ENCODE measurements at regions not wholly inside any gene's neighbourhood (a gene's known extent, or its start where the extent isn't known, plus 50 kb on each side); places are given as distances from the start of the nearest gene placed in this dataset.

GRCh38 chr3:144650380-144650779 lies 678.8 kb downstream of the DIPK2A start:
- H3K36me3 Mint-ChIP-seq: no peaks in the 10 kb centered on the region
- H3K4me3 Mint-ChIP-seq: no peak overlapping the region
- H3K27me3 Mint-ChIP-seq: no peaks in the 10 kb centered on the region
- no peak for DNase-seq
- no peaks in the 10 kb centered on the region for H3K4me1 Mint-ChIP-seq
- no peak overlapping the region for H3K27ac Mint-ChIP-seq
- H3K9me3 Mint-ChIP-seq: no peaks in the 10 kb centered on the region

GRCh38 chr3:144652573-144652972 lies 681.0 kb downstream of the DIPK2A start:
- H3K4me1 Mint-ChIP-seq: no peaks in the 10 kb centered on the region
- H3K36me3 Mint-ChIP-seq: no peaks in the 10 kb centered on the region
- H3K27me3 Mint-ChIP-seq: no peaks in the 10 kb centered on the region
- no peak overlapping the region for H3K4me3 Mint-ChIP-seq
- H3K27ac Mint-ChIP-seq: no peak overlapping the region
- DNase-seq: no peak
- H3K9me3 Mint-ChIP-seq: no peaks in the 10 kb centered on the region

- Mint-ChIP-seq H3K27ac (no peak overlapping the region), H3K4me1 (no peaks in the 10 kb centered on the region), H3K27me3 (no peaks in the 10 kb centered on the region), H3K4me3 (no peak overlapping the region), H3K36me3 (no peaks in the 10 kb centered on the region), H3K9me3 (no peaks in the 10 kb centered on the region)
- DNase-seq: no peak
Observed at GRCh38 chr3:144655423-144655822, 683.8 kb downstream of the DIPK2A start.

GRCh38 chr3:144660186-144660585 lies 688.6 kb downstream of the DIPK2A start:
- Mint-ChIP-seq H3K27ac (no peak overlapping the region), H3K9me3 (no peaks in the 10 kb centered on the region), H3K4me3 (no peak overlapping the region), H3K36me3 (no peaks in the 10 kb centered on the region), H3K4me1 (no peaks in the 10 kb centered on the region), H3K27me3 (no peaks in the 10 kb centered on the region)
- DNase-seq: no peak

GRCh38 chr3:144662729-144663128 lies 691.1 kb downstream of the DIPK2A start:
- H3K27me3 Mint-ChIP-seq: no peaks in the 10 kb centered on the region
- H3K4me1 Mint-ChIP-seq: no peaks in the 10 kb centered on the region
- H3K36me3 Mint-ChIP-seq: no peaks in the 10 kb centered on the region
- DNase-seq: no peak
- H3K9me3 Mint-ChIP-seq: peaks cover 3% of the 10 kb centered on the region
- H3K4me3 Mint-ChIP-seq: no peak overlapping the region
- no peak overlapping the region for H3K27ac Mint-ChIP-seq

GRCh38 chr3:144663456-144664436 lies 692.1 kb downstream of the DIPK2A start:
- no peak overlapping the region for H3K4me3 Mint-ChIP-seq
- H3K9me3 Mint-ChIP-seq: peaks cover 3% of the 10 kb centered on the region
- H3K27me3 Mint-ChIP-seq: no peaks in the 10 kb centered on the region
- no peak for DNase-seq
- H3K4me1 Mint-ChIP-seq: no peaks in the 10 kb centered on the region
- no peaks in the 10 kb centered on the region for H3K36me3 Mint-ChIP-seq
- no peak overlapping the region for H3K27ac Mint-ChIP-seq

GRCh38 chr3:144665567-144666053 lies 694.0 kb downstream of the DIPK2A start:
- H3K36me3 Mint-ChIP-seq: no peaks in the 10 kb centered on the region
- H3K4me3 Mint-ChIP-seq: no peak overlapping the region
- H3K27me3 Mint-ChIP-seq: no peaks in the 10 kb centered on the region
- H3K27ac Mint-ChIP-seq: no peak overlapping the region
- peaks cover 3% of the 10 kb centered on the region for H3K9me3 Mint-ChIP-seq
- no peaks in the 10 kb centered on the region for H3K4me1 Mint-ChIP-seq
- no peak for DNase-seq

GRCh38 chr3:144670571-144670970 lies 698.9 kb downstream of the DIPK2A start:
- no peak overlapping the region for H3K27ac Mint-ChIP-seq
- DNase-seq: no peak
- no peaks in the 10 kb centered on the region for H3K36me3 Mint-ChIP-seq
- no peaks in the 10 kb centered on the region for H3K4me1 Mint-ChIP-seq
- peaks cover 3% of the 10 kb centered on the region for H3K9me3 Mint-ChIP-seq
- no peak overlapping the region for H3K4me3 Mint-ChIP-seq
- H3K27me3 Mint-ChIP-seq: no peaks in the 10 kb centered on the region

- H3K27ac Mint-ChIP-seq: no peak overlapping the region
- H3K4me1 Mint-ChIP-seq: no peaks in the 10 kb centered on the region
- no peaks in the 10 kb centered on the region for H3K36me3 Mint-ChIP-seq
- no peak for DNase-seq
- no peaks in the 10 kb centered on the region for H3K9me3 Mint-ChIP-seq
- H3K27me3 Mint-ChIP-seq: peaks cover 4% of the 10 kb centered on the region
- H3K4me3 Mint-ChIP-seq: no peak overlapping the region
Observed at GRCh38 chr3:144677103-144677502, 705.5 kb downstream of the DIPK2A start.

GRCh38 chr3:144683065-144683464 lies 711.4 kb downstream of the DIPK2A start:
- H3K4me1 Mint-ChIP-seq: no peaks in the 10 kb centered on the region
- DNase-seq: no peak
- peaks cover 1% of the 10 kb centered on the region for H3K9me3 Mint-ChIP-seq
- H3K4me3 Mint-ChIP-seq: no peak overlapping the region
- H3K27ac Mint-ChIP-seq: no peak overlapping the region
- H3K27me3 Mint-ChIP-seq: peaks cover 4% of the 10 kb centered on the region
- no peaks in the 10 kb centered on the region for H3K36me3 Mint-ChIP-seq

- Mint-ChIP-seq H3K36me3 (no peaks in the 10 kb centered on the region), H3K4me3 (no peak overlapping the region), H3K9me3 (peaks cover 1% of the 10 kb centered on the region), H3K4me1 (no peaks in the 10 kb centered on the region), H3K27me3 (no peaks in the 10 kb centered on the region), H3K27ac (no peak overlapping the region)
- DNase-seq: no peak
Observed at GRCh38 chr3:144687862-144688261, 716.2 kb downstream of the DIPK2A start.

GRCh38 chr3:144692488-144692887 lies 720.9 kb downstream of the DIPK2A start:
- Mint-ChIP-seq H3K4me3 (no peak overlapping the region), H3K27me3 (no peaks in the 10 kb centered on the region), H3K36me3 (no peaks in the 10 kb centered on the region)

GRCh38 chr3:144708437-144708836 lies 736.8 kb downstream of the DIPK2A start:
- no peak for DNase-seq
- no peak overlapping the region for H3K4me3 Mint-ChIP-seq
- H3K27me3 Mint-ChIP-seq: no peaks in the 10 kb centered on the region
- H3K4me1 Mint-ChIP-seq: no peaks in the 10 kb centered on the region
- no peaks in the 10 kb centered on the region for H3K36me3 Mint-ChIP-seq
- no peak overlapping the region for H3K27ac Mint-ChIP-seq
- no peaks in the 10 kb centered on the region for H3K9me3 Mint-ChIP-seq

More at GRCh38 chr3:144692488-144692887, 720.9 kb downstream of the DIPK2A start:
- Mint-ChIP-seq H3K4me1 (no peaks in the 10 kb centered on the region), H3K9me3 (peaks cover 1% of the 10 kb centered on the region), H3K27ac (no peak overlapping the region)
- no peak for DNase-seq

- H3K4me3 Mint-ChIP-seq: no peak overlapping the region
- H3K27ac Mint-ChIP-seq: no peak overlapping the region
- H3K9me3 Mint-ChIP-seq: peaks cover 1% of the 10 kb centered on the region
- DNase-seq: no peak
- H3K4me1 Mint-ChIP-seq: no peaks in the 10 kb centered on the region
- no peaks in the 10 kb centered on the region for H3K36me3 Mint-ChIP-seq
- H3K27me3 Mint-ChIP-seq: no peaks in the 10 kb centered on the region
Observed at GRCh38 chr3:144737281-144737680, 765.7 kb downstream of the DIPK2A start.

GRCh38 chr3:144743225-144743668 lies 771.6 kb downstream of the DIPK2A start:
- Mint-ChIP-seq H3K27me3 (no peaks in the 10 kb centered on the region), H3K36me3 (no peaks in the 10 kb centered on the region), H3K4me1 (no peaks in the 10 kb centered on the region), H3K4me3 (no peak overlapping the region), H3K9me3 (no peaks in the 10 kb centered on the region), H3K27ac (no peak overlapping the region)
- DNase-seq: no peak

GRCh38 chr3:144744473-144744872 lies 772.9 kb downstream of the DIPK2A start:
- DNase-seq: no peak
- Mint-ChIP-seq H3K9me3 (no peaks in the 10 kb centered on the region), H3K4me1 (no peaks in the 10 kb centered on the region), H3K27me3 (no peaks in the 10 kb centered on the region), H3K36me3 (no peaks in the 10 kb centered on the region), H3K27ac (no peak overlapping the region), H3K4me3 (no peak overlapping the region)
